Jurkat, Clone E6-1 (cell line): ENCODE measurements at regions not wholly inside any gene's neighbourhood (a gene's known extent, or its start where the extent isn't known, plus 50 kb on each side); places are given as distances from the start of the nearest gene placed in this dataset.
"Not testable (repeated sequence)": the region's sequence is repeated elsewhere in the genome, so short reads cannot be mapped to it uniquely, and the experiment has no call there.

ENCODE experiments used
- DNase-seq: peaks from one replicate; pipeline ENCODE4 v3.0.0-alpha.2; 2011; ENCODE audit warnings: low read depth, low spot score
- H3K4me3 ChIP-seq: 2 replicates; pipeline ENCODE4 v1.5.1; 2011; ENCODE audit warnings: mild to moderate bottlenecking, low read length, control low read depth, moderate library complexity

- no peak overlapping the region for H3K4me3 ChIP-seq
- DNase-seq: no peak
These were observed 215.5 kb upstream of the PRKCQ start for GRCh38 chr10:6795541-6795940.

GRCh38 chr10:6794841-6795240 is 214.8 kb upstream of the PRKCQ start:
- not testable (repeated sequence) for DNase-seq

GRCh38 chr10:6794441-6794840 is 214.4 kb upstream of the PRKCQ start:
- DNase-seq: no peak
- no peak overlapping the region for H3K4me3 ChIP-seq

More at GRCh38 chr10:6794841-6795240, 214.8 kb upstream of the PRKCQ start:
- H3K4me3 ChIP-seq: not testable (repeated sequence)

GRCh38 chr10:6788731-6789130 is 208.7 kb upstream of the PRKCQ start:
- no peak for DNase-seq
- H3K4me3 ChIP-seq: no peak overlapping the region

GRCh38 chr10:6788231-6788630 is 208.2 kb upstream of the PRKCQ start:
- no peak for DNase-seq
- H3K4me3 ChIP-seq: no peak overlapping the region

- DNase-seq: no peak
- no peak overlapping the region for H3K4me3 ChIP-seq
These were observed 207.6 kb upstream of the PRKCQ start for GRCh38 chr10:6787718-6788117.

- no peak overlapping the region for H3K4me3 ChIP-seq
- DNase-seq: no peak
These were observed 207.0 kb upstream of the PRKCQ start for GRCh38 chr10:6787091-6787490.

- DNase-seq: no peak
- no peak overlapping the region for H3K4me3 ChIP-seq
These were observed 206.5 kb upstream of the PRKCQ start for GRCh38 chr10:6786579-6787031.

- DNase-seq, H3K4me3 ChIP-seq: not testable (repeated sequence)
These were observed 204.4 kb upstream of the PRKCQ start for GRCh38 chr10:6784429-6784828.

- no peak overlapping the region for H3K4me3 ChIP-seq
- DNase-seq: no peak
These were observed 203.4 kb upstream of the PRKCQ start for GRCh38 chr10:6783471-6783870.

GRCh38 chr10:6782378-6782777 is 202.3 kb upstream of the PRKCQ start:
- DNase-seq: no peak
- no peak overlapping the region for H3K4me3 ChIP-seq

GRCh38 chr10:6781133-6781770 is 201.2 kb upstream of the PRKCQ start:
- DNase-seq: no peak
- no peak overlapping the region for H3K4me3 ChIP-seq

GRCh38 chr10:6780008-6780677 is 200.1 kb upstream of the PRKCQ start:
- no peak for DNase-seq
- no peak overlapping the region for H3K4me3 ChIP-seq

- H3K4me3 ChIP-seq: no peak overlapping the region
- DNase-seq: no peak
These were observed 199.1 kb upstream of the PRKCQ start for GRCh38 chr10:6778992-6779701.

- no peak overlapping the region for H3K4me3 ChIP-seq
- no peak for DNase-seq
These were observed 196.1 kb upstream of the PRKCQ start for GRCh38 chr10:6776170-6776569.

GRCh38 chr10:6774406-6774805 is 194.3 kb upstream of the PRKCQ start:
- DNase-seq: no peak
- no peak overlapping the region for H3K4me3 ChIP-seq

GRCh38 chr10:6771331-6771730 is 191.3 kb upstream of the PRKCQ start:
- no peak overlapping the region for H3K4me3 ChIP-seq
- DNase-seq: no peak

GRCh38 chr10:6770846-6771245 is 190.8 kb upstream of the PRKCQ start:
- H3K4me3 ChIP-seq: no peak overlapping the region
- DNase-seq: no peak

GRCh38 chr10:6769704-6770417 is 189.8 kb upstream of the PRKCQ start:
- no peak overlapping the region for H3K4me3 ChIP-seq
- no peak for DNase-seq
